Forelimb muscle (tissue), 1 donor: ENCODE measurements at regions not wholly inside any gene's neighbourhood (a gene's known extent, or its start where the extent isn't known, plus 50 kb on each side); places are given as distances from the start of the nearest gene placed in this dataset.

ENCODE experiments used
- DNase-seq: peaks from one replicate; pipeline ENCODE4 v3.0.0-alpha.2; 2013; ENCODE audit warnings: low read depth

DNA sequence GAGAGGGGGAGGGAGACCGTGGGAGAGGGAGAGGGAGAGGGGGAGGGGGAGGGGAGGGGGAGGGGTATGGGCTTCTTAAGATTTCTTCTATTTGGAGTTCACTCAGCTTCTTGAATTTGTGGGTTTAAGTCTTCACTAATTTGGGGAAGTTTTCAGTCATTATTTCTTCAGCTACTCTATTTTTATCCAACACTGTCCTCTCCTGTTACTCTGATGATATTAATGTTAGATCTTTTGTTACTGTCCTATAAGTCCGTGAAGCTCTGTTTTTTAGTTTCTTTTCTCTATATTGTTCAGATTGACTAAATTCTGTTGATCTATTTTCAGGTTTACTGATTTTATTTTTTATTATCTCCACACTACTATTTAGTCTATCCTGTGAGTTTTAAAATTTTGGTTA lies 351.5 kb upstream of the TPM1 start:
- no peak for DNase-seq

DNA sequence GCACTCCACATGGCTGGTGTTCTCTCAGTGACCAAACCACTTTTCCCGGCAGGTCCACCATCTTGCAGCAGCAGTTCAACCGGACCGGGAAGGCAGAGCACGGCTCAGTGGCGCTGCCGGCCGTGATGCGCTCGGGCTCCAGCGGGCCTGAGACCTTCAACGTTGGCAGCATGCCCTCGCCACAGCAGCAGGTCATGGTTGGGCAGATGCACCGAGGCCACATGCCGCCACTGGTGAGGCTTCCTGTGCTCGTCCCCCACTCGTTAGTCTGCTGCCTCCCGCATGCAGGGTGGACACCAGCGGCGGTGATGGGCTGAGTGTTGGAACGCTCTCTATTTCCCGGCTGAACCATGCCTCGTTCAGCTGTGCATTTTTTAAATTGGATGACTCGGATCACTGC lies 344.9 kb upstream of the TPM1 start:
- no peak for DNase-seq

DNA sequence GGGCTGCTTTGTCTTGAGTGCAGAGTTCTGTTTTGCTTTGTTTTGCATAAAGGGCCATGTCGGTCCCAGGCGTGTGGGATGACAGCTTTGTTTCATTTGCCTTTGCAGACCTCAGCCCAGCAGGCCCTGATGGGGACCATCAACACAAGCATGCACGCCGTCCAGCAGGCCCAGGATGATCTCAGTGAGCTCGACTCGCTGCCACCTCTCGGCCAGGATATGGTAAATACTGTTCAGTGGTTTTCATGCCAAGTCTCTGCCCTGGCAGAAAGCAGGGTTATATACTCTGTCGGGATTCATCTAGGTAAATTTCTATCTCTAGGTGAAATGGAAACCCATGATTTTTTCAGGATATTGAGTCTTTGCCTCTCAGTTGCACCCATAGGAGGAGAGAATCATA lies 343.9 kb upstream of the TPM1 start:
- no peak for DNase-seq

DNA sequence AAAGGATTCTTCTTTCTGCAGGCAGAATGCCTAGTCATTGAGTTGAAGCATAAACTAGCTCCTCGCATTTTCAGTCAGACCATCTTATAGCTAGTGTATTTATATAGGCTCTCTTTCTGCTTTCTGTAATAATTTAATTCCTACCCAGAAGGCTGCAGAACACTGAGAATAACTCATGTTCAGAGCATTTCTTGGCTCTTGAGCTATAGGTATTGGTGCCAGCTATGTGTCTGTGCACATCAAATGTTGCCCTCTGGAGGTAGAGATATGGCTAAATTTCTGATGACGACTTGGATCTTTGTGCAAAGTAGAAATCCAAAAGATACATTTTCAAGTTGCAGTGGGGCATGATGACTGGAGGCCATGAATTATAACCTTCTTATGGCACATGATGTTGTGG lies 336.2 kb upstream of the TPM1 start:
- no peak for DNase-seq

DNA sequence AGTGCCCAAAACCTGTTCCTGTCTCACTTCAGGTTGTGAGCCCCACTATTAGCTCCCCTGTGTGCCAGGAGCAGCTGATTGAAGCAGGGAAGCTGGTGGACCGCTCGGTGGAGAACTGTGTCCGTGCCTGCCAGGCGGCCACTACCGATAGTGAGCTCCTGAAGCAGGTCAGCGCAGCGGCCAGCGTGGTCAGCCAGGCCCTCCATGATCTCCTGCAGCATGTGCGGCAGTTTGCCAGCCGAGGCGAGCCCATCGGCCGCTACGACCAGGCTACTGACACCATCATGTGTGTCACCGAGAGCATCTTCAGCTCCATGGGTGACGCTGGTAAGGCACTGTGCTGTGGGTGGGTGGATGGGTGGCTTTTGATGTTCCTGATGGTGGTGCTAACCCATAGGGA lies 334.1 kb upstream of the TPM1 start:
- no peak for DNase-seq

DNA sequence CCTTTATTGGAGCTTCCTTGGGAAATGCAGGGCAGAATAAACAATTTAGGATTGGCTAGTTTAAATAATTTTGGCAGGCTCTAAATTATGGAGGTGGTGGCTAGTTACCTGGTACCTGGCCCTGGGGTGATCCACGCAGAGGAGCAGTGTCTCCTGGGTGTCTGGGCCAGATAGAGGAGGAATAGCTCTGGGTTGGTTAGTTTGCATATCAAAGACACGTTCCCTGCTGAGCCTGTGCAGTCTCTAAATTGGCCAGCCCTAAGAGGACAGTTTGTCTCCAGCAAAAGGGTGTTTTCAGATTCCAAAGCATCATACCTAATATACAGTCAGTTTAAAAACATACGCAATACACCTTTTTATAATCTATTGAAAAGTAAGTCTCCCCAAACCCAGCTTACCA lies 333.3 kb upstream of the TPM1 start:
- DNase-seq: no peak

DNA sequence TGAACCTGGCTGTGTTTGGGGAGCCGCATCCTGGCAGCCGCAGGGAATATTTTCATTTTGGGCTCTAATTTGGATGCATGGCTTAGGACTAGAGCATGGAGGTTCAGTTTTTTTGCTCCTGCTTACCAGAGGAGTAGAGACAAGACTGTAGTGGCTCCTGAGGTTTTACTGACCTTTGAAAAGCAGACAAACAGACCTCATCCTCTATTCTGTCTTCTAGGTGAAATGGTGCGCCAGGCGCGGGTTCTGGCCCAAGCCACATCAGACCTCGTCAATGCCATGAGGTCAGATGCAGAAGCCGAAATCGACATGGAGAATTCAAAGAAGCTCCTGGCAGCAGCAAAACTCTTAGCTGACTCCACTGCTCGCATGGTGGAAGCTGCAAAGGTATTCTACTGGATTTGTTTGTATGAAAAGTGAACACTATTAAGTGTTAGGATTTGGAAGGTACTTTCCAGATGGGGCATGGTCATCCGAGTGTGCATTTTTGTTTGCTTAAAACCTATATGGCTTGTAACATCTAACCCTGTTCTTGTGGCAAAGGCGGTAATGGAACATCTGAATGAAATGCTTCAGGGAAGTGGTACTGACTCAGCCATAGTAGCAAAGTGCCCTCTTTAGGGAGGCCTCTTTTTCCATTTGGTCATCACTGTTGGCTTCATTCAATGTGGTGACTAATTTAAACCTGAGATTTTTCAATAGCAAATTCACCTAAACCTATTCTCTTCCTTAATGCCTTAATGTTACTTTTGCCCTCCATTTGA lies 330.7 kb upstream of the TPM1 start:
- DNase-seq: no peak

DNA sequence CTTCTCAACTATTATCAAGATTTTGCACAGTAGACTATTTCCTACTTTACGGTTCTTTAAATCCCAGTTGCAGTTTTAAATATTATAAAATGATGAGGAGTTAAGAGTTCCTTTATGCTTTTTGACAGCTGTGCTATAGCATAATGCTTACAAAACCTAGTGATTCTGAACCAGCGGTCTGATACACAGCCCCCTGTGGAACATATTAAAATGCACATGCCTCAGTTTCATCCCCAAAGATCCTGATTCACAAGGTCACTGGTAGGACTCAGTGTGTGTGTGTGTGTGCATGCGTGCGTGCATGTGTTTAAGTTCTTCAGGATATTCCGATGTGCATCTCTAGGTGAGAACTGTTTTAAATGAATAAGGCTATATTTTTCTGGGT lies 330.1 kb upstream of the TPM1 start:
- no peak for DNase-seq

DNA sequence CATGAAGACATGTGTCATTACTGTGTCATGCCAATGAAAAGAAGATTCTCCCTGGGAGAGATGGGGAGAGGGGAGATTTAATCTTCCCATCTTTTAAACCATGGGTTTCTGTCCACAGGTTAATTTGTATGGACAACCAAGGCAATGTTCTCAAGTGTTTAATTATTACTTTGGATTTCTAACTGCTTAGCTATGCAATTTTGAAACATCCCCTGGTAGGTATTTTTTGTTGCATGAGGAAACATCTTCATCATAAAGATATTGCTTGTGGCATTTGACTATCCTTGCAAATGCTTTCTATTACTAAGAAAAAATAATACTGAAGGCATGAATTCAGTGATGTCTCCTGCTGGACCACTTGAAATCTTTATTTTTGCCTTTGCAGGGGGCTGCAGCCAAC lies 326.6 kb upstream of the TPM1 start:
- no peak for DNase-seq

DNA sequence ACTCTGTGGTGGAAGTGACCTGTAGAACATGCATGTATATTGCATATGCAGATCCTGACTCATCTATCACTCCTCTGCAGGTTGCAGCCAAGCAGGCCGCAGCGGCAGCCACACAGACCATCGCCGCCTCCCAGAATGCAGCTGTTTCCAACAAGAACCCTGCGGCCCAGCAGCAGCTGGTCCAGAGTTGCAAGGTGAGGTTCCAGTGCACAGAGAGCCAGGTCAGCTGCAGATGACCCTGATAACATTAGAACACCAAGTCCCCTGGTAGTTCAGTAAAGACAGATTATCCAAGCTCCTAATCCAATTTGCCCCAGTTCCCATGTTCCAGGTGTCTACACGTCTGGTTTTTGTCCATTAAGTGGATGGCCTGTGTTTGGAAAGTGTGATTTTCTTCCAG lies 325.1 kb upstream of the TPM1 start:
- DNase-seq: no peak

DNA sequence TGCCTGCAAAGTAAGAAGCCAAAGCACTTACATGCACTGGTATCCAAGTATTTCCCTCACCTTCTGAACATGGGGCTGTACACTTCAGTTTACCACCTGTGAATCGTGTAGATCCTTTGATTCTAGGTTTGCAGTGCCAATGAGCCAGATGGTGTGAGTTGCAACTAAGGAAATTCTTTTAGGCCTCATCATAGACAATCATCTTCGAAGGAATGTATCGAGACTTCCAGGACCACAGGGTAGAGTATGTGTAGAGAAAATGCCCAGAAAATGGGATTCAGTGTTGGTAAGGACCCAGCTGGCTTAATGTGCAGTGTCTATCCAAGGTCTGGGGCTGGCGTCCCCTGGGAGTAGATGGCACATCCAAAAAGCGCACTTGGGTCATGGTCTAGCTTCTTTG lies 323.2 kb upstream of the TPM1 start:
- no peak for DNase-seq

DNA sequence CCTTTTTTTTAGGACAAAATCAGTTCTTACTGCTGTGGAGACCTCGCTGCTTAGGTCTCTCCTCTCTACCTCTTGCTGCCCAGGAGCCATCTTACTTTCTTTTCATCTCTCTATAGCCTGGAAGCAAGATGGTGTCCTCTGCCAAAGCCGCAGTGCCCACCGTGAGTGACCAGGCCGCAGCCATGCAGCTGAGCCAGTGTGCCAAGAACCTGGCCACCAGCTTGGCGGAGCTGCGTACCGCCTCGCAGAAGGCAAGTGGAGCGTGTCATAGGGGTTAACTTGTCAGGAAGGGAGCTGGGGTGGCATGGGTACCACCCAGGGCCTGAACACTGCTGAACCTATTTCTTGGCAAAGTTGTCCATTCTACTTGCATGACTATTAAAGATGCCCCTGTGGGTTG lies 320.3 kb upstream of the TPM1 start:
- DNase-seq: no peak

DNA sequence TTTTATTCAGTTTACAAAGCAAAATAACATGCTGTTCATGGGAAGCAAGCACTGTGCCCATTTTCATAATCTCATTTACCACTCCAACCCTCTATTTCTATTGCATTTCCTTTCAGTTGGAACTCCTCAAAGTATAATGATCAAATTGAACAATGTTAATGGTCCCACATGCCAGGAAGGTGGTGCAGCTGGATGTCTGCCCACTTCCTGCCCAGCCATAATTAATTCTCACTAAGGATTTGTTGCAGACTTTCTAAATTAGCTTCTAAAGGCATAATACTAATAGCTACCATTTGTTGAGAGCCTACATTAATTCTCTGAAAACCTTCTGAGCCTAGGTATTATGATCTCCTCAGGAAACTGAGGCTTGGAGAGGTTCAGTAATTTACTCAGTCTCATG lies 316.1 kb upstream of the TPM1 start:
- DNase-seq: no peak

DNA sequence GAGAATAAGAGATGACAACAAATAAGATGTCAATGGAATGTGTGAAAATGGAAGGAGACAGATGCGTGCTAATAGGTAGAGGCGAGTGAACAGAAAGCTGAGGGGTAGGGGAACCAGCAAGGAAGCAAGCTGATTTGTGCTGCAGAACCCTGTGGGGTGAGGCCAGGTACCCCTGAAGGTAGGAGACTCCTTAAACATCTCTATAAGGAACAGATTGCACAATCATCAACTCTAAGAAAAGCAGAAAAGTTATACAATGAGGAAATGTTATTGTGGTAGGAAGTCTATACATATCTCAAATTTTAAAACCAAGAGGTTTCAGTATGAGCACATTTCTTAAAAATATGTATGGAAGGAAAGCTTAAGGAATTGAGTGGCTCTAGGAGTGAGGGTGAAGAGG lies 315.0 kb upstream of the TPM1 start:
- DNase-seq: no peak

DNA sequence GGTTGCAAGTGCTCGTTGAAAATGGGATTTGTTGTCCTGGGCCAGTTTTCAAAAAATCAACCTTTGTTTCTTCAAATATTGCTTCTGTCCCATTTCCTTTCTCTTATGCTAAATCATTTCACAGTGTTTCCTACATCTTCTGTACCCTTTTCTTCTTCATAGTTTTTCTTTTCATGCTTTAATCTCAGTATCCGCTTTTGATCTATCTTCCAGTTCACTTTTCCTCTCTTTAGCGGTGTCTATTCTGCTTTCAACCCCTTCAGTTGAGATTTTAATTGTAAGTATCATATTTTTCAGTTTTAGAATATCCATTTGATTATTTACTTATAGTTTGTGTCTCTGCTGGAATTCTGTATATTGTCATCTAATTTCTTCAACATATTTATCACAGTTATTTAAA lies 311.7 kb upstream of the TPM1 start:
- DNase-seq: no peak

DNA sequence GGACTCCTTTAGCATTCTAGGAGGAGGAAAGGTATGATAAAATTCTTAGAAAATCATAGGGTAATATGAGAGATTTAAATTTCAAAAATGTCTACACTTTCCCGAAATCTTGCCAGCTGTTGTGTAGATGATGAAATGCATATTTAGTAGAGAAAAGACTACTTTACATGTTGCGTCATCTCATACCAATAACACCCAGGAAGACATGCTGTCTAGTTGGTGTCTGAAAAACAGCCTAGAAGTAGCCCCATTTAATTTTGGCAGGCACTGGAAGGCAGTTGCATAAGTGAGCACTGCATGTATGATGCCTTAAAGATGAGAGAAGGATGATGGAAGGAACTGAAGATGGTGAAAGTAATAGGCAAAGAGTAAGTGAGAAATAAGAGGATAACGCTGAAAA lies 310.5 kb upstream of the TPM1 start:
- DNase-seq: no peak

DNA sequence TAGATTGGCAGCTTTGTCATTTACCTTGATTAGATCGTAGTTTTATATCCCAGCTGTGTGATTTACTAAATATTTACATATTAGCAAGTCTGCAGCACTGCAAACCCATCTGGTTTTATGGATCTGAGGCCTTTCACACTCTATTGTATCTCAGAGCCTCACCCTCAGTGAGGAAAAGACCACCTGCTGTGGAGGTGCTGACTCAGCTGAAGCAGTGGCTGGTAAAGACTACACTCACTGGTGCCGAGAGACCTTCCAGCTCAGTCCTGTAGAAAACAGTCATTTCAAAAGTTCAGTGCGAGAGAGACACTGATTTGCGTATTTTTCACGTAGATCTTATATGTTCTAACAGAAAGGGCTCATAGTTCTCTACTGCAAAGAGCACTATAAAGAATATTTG lies 307.8 kb upstream of the TPM1 start:
- DNase-seq: no peak

DNA sequence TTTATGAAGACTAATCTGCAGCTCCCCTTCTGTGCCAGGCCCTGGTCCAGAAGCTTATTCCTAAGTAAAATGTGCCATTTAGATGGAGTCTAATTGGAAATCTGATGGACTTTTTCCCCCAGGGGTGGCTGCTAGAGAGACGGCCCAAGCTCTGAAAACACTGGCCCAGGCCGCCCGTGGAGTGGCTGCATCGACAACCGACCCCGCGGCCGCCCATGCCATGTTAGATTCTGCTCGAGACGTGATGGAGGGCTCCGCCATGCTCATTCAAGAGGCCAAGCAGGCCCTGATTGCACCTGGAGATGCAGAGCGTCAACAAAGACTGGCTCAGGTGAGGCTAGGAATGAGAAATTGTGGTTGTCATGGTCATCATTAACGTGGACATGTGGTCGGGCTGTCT lies 305.8 kb upstream of the TPM1 start:
- no peak for DNase-seq

DNA sequence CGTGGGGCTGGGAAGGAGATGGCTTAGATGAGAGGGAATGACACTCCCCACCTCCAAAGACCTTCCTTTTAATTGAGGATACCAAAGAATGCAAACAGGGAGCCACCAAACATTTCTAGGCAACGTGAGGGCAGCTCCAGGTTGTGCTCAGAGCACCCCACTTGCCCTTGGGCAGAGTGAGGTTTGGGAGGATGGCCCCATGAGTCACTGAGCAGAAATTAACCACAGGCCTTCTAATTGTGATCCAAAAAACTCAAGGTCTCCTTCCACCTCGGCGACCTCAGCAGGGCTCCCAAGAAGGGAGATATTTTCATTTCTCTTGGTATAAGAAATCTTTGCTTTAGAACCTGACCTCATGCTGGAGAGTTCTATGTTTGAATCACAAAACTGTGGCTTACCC lies 305.0 kb upstream of the TPM1 start:
- no peak for DNase-seq

DNA sequence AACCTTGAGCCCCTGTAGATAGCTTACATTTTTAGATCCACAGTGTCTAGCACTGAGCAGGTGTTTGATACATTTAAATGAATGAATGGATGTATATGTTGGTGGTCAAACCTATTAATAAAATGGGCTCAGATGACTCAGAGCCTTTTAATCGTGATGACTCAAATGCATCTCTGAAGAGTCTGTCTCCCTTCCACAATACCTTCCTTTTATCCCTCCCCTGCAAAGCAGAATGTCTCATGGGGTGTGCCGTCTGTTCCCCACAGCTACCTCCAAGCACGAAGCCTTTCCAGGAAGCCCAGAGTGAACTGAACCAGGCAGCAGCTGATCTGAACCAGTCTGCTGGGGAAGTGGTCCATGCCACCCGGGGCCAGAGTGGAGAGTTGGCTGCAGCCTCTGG lies 303.5 kb upstream of the TPM1 start:
- DNase-seq: no peak

DNA sequence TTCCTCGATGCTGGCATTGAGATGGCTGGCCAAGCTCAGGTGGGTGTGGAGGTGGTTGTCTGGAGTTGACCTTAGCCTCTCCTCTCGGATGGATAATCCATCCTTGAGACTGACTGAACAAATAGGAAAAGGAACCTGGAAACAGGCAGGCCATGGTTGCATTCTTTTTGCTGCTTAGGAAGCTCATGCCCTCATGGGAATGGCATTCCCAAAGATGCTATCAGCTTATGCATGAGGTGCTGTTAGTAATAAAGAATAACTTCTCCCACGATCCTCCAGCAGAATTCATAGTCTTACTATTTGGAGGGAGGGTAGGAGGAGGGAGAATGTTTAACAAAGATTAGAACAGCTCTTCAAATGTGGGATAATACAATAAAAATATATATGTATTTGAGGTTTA lies 303.0 kb upstream of the TPM1 start:
- DNase-seq: no peak

DNA sequence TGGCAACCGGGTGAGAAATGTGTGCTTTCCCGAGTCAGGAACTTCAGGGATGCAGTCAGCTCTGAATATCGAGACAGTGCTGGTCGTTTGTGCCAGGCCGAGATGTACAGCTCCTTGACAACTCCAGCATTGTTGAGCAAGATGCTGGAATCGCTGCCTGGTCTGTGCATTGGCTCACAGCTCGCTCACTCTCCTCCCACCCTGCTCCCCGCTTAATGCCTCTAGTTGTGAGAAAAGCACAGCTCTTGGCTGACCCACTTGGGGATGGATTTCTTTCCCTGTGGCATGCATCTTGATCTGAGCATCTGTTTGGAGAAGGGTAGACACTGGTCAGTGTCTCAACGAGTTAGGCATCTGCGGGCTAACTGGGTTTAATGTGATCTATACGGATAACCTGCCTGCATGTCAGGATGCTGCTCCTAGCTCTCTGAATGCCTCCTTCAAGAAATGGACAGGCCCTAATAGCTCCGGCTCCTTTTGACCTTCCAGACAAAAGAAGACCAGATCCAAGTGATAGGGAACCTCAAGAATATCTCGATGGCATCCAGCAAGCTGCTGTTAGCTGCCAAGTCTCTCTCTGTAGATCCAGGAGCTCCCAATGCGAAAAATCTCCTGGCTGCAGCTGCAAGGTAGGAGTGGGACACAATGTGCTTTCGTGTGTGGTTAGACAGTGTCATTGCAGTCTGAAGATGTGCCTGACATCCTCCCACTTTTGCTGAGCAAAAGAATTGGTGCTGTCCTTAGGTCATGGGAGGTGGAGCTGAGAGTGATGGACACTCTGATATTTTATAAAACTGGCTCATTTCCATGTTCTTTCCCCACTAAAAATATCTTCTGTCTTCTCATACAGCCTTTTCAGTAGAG lies 302.2 kb upstream of the TPM1 start:
- no peak for DNase-seq

DNA sequence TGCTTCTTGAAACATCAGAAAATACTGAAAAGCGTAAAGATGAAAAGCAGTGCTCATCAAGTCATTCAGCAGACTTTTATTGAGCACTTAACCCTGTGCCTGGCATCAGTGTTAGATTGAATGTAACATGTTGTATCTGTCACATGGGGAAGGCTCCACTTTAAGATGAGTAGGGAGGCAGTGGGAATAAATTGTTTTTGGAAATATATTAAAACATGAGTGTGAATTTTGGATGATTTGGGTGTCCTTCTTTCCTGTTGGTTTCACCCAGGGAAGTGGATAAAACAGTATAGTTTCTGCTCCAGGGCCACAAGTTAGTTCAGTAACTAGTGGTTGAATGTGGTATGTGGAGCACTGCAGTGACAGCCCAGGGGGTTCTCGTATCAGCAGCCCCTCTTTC lies 301.4 kb upstream of the TPM1 start:
- no peak for DNase-seq
